ENCODE measurements at regions not wholly inside any gene's neighbourhood (a gene's known extent, or its start where the extent isn't known, plus 50 kb on each side); places are given as distances from the start of the nearest gene placed in this dataset.
A peak's percentile ranks its signal among the peaks of the same experiment; 100 is the strongest.

DNA sequence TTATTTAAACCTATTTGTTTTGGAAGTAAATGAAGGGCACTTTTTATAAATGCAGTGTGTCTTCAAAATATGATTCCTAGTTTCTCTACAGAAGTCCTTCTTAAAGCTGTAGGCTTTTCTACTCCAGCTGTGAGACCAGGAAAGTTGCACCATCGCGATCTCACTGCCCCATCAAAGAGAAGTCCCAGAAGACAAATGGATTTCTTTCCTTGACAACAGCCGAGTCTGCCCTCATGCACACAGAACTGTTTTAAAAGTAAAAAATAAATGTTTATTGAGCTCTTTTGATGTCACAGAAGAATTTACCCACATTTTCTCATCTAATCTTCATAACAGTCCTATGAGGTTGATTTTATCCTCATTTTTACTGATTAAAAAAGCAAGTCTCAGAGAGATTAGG lies 324.4 kb upstream of the NT5E start:
- H3K4me3 ChIP-seq (ENCODE audit: control insufficient read depth, low read depth, low read length), result no peak overlapping the region
- TF ChIP-seq, protein P1, sequence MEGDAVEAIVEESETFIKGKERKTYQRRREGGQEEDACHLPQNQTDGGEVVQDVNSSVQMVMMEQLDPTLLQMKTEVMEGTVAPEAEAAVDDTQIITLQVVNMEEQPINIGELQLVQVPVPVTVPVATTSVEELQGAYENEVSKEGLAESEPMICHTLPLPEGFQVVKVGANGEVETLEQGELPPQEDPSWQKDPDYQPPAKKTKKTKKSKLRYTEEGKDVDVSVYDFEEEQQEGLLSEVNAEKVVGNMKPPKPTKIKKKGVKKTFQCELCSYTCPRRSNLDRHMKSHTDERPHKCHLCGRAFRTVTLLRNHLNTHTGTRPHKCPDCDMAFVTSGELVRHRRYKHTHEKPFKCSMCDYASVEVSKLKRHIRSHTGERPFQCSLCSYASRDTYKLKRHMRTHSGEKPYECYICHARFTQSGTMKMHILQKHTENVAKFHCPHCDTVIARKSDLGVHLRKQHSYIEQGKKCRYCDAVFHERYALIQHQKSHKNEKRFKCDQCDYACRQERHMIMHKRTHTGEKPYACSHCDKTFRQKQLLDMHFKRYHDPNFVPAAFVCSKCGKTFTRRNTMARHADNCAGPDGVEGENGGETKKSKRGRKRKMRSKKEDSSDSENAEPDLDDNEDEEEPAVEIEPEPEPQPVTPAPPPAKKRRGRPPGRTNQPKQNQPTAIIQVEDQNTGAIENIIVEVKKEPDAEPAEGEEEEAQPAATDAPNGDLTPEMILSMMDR (conservative IDR thresholded peaks at IDR 0.05; ENCODE audit: control insufficient read depth, insufficient read depth, low read depth, low read length), result no peak
- DNase-seq (ENCODE audit: low read depth), result no peak

DNA sequence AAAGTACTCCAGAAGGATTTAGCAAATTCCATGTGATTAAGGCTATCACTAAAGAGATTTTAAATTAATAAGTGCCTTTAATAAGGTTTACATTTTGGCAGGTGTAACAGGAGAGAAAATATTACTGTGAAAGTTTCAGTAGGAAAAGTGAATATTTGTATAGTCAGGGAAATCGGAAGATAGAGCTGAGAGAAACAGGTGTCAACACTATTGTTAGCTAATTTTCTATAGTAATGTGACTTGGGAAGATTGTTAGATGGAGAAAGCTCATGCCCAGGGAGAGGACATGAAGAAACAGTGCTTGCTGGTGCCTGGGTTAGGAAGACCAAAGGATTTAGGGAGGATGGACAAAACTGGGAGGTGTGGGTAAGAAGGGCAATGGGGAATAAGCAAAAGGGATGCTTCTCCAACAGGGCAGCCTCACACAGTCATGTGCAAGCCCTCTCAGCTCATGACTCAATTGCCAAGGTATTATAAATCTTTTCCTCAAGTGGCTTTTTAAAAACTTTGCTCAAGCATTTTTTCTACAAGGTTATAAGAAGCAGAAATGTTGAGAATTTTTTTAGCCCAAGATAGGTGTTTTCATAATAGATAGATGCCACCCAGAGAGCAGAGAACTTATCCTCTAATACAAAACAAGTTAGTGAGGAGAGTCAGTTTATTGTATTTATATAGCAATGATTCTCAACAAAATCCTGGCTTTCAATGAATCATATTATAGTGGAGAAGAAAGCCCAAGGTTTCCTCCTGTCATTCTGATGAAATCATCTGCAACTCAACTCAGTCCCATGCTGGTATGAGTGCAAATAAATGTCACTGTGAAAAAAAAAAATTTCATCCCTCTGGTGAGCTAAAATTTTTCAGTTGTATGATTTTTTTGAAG lies 325.2 kb upstream of the NT5E start:
- TF ChIP-seq, protein P1 (conservative IDR thresholded peaks at IDR 0.05; ENCODE audit: control insufficient read depth, insufficient read depth, low read depth, low read length), result no peak
- H3K4me3 ChIP-seq (ENCODE audit: control insufficient read depth, low read depth, low read length), result no peak overlapping the region
- peak; percentile 51 for DNase-seq (ENCODE audit: low read depth)

GRCh38 chr6:85121158-85121557 lies 328.7 kb upstream of the NT5E start:
- DNase-seq (ENCODE audit: low read depth), result no peak
- TF ChIP-seq, protein P1 (conservative IDR thresholded peaks at IDR 0.05; ENCODE audit: control insufficient read depth, insufficient read depth, low read depth, low read length), result no peak
- H3K4me3 ChIP-seq (ENCODE audit: control insufficient read depth, low read depth, low read length), result no peak overlapping the region

DNA sequence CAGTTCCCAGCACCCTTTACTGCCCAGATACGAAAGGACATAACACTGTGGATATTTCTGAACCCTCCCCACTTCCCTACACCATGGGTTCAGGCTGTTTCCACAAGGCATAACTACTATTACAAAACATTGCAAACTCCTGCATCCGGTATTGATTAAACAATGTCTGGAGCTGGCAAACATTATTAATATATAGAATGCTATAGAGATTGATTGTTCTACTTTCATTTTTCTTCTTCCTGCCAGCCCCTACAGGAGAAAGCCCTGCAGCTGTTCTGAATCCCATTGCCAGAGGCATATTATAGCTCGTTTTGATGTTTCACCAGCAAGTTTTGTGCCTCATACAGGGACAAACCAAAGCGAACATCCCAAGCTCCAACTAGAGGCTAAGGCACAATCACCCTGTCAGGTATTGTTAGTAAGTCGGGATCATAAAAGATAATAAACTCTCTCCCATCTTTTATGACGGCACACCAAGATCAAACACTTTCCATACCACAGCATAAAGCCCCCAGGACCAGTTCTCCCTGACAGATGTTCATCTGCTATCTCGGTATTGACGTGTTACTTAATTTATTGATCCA lies 331.1 kb upstream of the NT5E start:
- TF ChIP-seq, protein P1 (conservative IDR thresholded peaks at IDR 0.05; ENCODE audit: control insufficient read depth, insufficient read depth, low read depth, low read length), result no peak
- no peak for DNase-seq (ENCODE audit: low read depth)
- no peak overlapping the region for H3K4me3 ChIP-seq (ENCODE audit: control insufficient read depth, low read depth, low read length)

GRCh38 chr6:85118233-85118632 lies 331.6 kb upstream of the NT5E start:
- no peak for DNase-seq (ENCODE audit: low read depth)
- TF ChIP-seq, protein P1 (conservative IDR thresholded peaks at IDR 0.05; ENCODE audit: control insufficient read depth, insufficient read depth, low read depth, low read length), result peak; percentile 17
- no peak overlapping the region for H3K4me3 ChIP-seq (ENCODE audit: control insufficient read depth, low read depth, low read length)

GRCh38 chr6:85116475-85116874 lies 333.4 kb upstream of the NT5E start:
- TF ChIP-seq, protein P1 (conservative IDR thresholded peaks at IDR 0.05; ENCODE audit: control insufficient read depth, insufficient read depth, low read depth, low read length), result no peak
- DNase-seq (ENCODE audit: low read depth), result no peak
- no peak overlapping the region for H3K4me3 ChIP-seq (ENCODE audit: control insufficient read depth, low read depth, low read length)

Measured in fibroblast of mammary gland (primary cell).